HG03159 (cell line): ENCODE measurements at regions not wholly inside any gene's neighbourhood (a gene's known extent, or its start where the extent isn't known, plus 50 kb on each side); places are given as distances from the start of the nearest gene placed in this dataset.
"Not testable (repeated sequence)": the region's sequence is repeated elsewhere in the genome, so short reads cannot be mapped to it uniquely, and the experiment has no call there.

ENCODE experiments used
- ATAC-seq: cut with Tn5 transposase; IDR thresholded peaks from one replicate; pipeline ENCODE4 v1.9.1; 2021; ENCODE audit warnings: mild to moderate bottlenecking, moderate library complexity; ENCODE audit not compliant: unreplicated experiment

GRCh38 chr10:78465431-78465830 lies 431.8 kb downstream of the RPS24 start:
- ATAC-seq, result no peak

GRCh38 chr10:78467496-78468106 lies 433.9 kb downstream of the RPS24 start:
- ATAC-seq, result no peak

- not testable (repeated sequence) for ATAC-seq
Observed at GRCh38 chr10:78468731-78469130, 435.1 kb downstream of the RPS24 start.

- no peak for ATAC-seq
Observed at GRCh38 chr10:78470267-78471103, 436.8 kb downstream of the RPS24 start.

- no peak for ATAC-seq
Observed at GRCh38 chr10:78471326-78471722, 437.7 kb downstream of the RPS24 start.

GRCh38 chr10:78471723-78472550 lies 438.3 kb downstream of the RPS24 start:
- no peak for ATAC-seq

- ATAC-seq, result no peak
Observed at GRCh38 chr10:78472551-78472890, 438.9 kb downstream of the RPS24 start.

- no peak for ATAC-seq
Observed at GRCh38 chr10:78473006-78473405, 439.3 kb downstream of the RPS24 start.

- ATAC-seq, result no peak
Observed at GRCh38 chr10:78474743-78475142, 441.1 kb downstream of the RPS24 start.

GRCh38 chr10:78475437-78475836 lies 441.8 kb downstream of the RPS24 start:
- no peak for ATAC-seq

- ATAC-seq, result no peak
Observed at GRCh38 chr10:78476156-78476555, 442.5 kb downstream of the RPS24 start.

GRCh38 chr10:78476844-78477243 lies 443.2 kb downstream of the RPS24 start:
- no peak for ATAC-seq

GRCh38 chr10:78478919-78479318 lies 445.3 kb downstream of the RPS24 start:
- no peak for ATAC-seq

GRCh38 chr10:78479467-78479866 lies 445.8 kb downstream of the RPS24 start:
- ATAC-seq, result no peak

GRCh38 chr10:78481842-78482241 lies 448.2 kb downstream of the RPS24 start:
- ATAC-seq, result no peak

GRCh38 chr10:78483641-78484040 lies 450.0 kb downstream of the RPS24 start:
- no peak for ATAC-seq

- ATAC-seq, result no peak
Observed at GRCh38 chr10:78489034-78489433, 455.4 kb downstream of the RPS24 start.

- ATAC-seq, result no peak
Observed at GRCh38 chr10:78491812-78492211, 458.1 kb downstream of the RPS24 start.

GRCh38 chr10:78492424-78492823 lies 458.8 kb downstream of the RPS24 start:
- no peak for ATAC-seq

- ATAC-seq, result no peak
Observed at GRCh38 chr10:78494179-78494578, 460.5 kb downstream of the RPS24 start.

GRCh38 chr10:78502210-78502936 lies 468.7 kb downstream of the RPS24 start:
- ATAC-seq, result no peak
